ENCODE measurements at regions not wholly inside any gene's neighbourhood (a gene's known extent, or its start where the extent isn't known, plus 50 kb on each side); places are given as distances from the start of the nearest gene placed in this dataset.

DNA sequence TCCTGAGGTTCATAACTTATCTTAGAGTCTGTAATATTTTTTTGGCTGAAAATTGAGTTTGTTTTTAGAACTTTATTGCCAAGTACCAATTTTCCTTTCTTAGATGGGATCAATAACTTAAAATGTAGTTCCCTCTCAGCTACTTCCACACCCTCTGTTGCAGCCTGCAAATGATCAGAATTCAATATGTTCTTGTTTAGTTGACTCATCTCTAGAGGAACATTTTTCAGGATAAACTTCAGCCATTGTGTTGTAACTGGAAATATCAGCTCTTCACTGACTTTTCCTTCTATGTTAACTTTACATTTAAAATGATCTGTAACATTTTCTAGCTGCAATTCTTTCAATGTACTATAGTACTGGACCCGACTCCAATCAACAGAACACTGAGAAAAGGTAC, 115.7 kb downstream of the ESM1 start:
- H3K27me3 Mint-ChIP-seq (ENCODE audit: insufficient read depth, low read depth, poor library complexity): peaks cover 2% of the 10 kb centered on the region
- Histone ChIP-seq H3K4me1 (ENCODE audit: insufficient read depth) (peaks cover 11% of the 10 kb centered on the region; the same call in 1 of the 2 replicates), H3K79me2 (replicated peaks; ENCODE audit: insufficient read depth) (no peaks in the 10 kb centered on the region), H4K20me1 (replicated peaks; ENCODE audit: insufficient read depth) (no peaks in the 10 kb centered on the region), H2AFZ (no peak overlapping the region), H3K36me3 (ENCODE audit: insufficient read depth) (no peaks in the 10 kb centered on the region), H3F3A (replicated peaks; ENCODE audit: low read depth) (no peaks in the 10 kb centered on the region), H3K27ac (ENCODE audit: low read depth) (no peak overlapping the region), H3K27me3 (ENCODE audit: insufficient read depth) (no peaks in the 10 kb centered on the region), H3K9me2 (ENCODE audit: insufficient read depth) (0 out of 2 replicates have a peak, but pooled peaks cover 4% of the 10 kb centered on the region), H3K4me2 (no peak overlapping the region), H3K4me3 (no peak overlapping the region)
- ATAC-seq (no peak), DNase-seq (ENCODE audit: low spot score) (no peak)
- no peaks in the 10 kb centered on the region for H3K9me3 Mint-ChIP-seq
- H3K4me3 Mint-ChIP-seq: no peak overlapping the region
- no peak for TF ChIP-seq ZNF462 (CRISPR knock-in tag; IDR thresholded peaks at IDR 0.05)
- TF ChIP-seq, protein P1, sequence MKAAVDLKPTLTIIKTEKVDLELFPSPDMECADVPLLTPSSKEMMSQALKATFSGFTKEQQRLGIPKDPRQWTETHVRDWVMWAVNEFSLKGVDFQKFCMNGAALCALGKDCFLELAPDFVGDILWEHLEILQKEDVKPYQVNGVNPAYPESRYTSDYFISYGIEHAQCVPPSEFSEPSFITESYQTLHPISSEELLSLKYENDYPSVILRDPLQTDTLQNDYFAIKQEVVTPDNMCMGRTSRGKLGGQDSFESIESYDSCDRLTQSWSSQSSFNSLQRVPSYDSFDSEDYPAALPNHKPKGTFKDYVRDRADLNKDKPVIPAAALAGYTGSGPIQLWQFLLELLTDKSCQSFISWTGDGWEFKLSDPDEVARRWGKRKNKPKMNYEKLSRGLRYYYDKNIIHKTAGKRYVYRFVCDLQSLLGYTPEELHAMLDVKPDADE (IDR thresholded peaks at IDR 0.05): no peak
- TF ChIP-seq EZH2phosphoT487 (IDR thresholded peaks at IDR 0.05; ENCODE audit: unreplicated experiment): no peak
- TF ChIP-seq CREB1 (CRISPR knock-in tag; IDR thresholded peaks at IDR 0.05; ENCODE audit: low read depth): no peak
- TF ChIP-seq, protein P2, sequence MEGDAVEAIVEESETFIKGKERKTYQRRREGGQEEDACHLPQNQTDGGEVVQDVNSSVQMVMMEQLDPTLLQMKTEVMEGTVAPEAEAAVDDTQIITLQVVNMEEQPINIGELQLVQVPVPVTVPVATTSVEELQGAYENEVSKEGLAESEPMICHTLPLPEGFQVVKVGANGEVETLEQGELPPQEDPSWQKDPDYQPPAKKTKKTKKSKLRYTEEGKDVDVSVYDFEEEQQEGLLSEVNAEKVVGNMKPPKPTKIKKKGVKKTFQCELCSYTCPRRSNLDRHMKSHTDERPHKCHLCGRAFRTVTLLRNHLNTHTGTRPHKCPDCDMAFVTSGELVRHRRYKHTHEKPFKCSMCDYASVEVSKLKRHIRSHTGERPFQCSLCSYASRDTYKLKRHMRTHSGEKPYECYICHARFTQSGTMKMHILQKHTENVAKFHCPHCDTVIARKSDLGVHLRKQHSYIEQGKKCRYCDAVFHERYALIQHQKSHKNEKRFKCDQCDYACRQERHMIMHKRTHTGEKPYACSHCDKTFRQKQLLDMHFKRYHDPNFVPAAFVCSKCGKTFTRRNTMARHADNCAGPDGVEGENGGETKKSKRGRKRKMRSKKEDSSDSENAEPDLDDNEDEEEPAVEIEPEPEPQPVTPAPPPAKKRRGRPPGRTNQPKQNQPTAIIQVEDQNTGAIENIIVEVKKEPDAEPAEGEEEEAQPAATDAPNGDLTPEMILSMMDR (conservative IDR thresholded peaks at IDR 0.05; ENCODE audit: low read depth in 2 of 2): no peak
- no peak for TF ChIP-seq REST (IDR thresholded peaks at IDR 0.05; ENCODE audit: unreplicated experiment)
- no peak for TF ChIP-seq ZNF114 (CRISPR knock-in tag; IDR thresholded peaks at IDR 0.05)
- TF ChIP-seq STAT1 (IDR thresholded peaks at IDR 0.05; ENCODE audit: unreplicated experiment): no peak
- no peak for TF ChIP-seq POLR2AphosphoS5 (IDR thresholded peaks at IDR 0.05; ENCODE audit: low read depth)
- TF ChIP-seq ZNF331 (CRISPR knock-in tag; IDR thresholded peaks at IDR 0.05; ENCODE audit: low read depth): no peak
- no peak for TF ChIP-seq EZH2 (IDR thresholded peaks at IDR 0.05; ENCODE audit: low read depth, unreplicated experiment)
- no peak for TF ChIP-seq NANOG (IDR thresholded peaks at IDR 0.05; ENCODE audit: borderline replicate concordance)
- no peak for TF ChIP-seq JUNB (IDR thresholded peaks at IDR 0.05; ENCODE audit: unreplicated experiment)
- peaks cover 14% of the 10 kb centered on the region for H3K4me1 Mint-ChIP-seq
- no peak overlapping the region for H3K27ac Mint-ChIP-seq
- no peaks in the 10 kb centered on the region for H3K36me3 Mint-ChIP-seq (ENCODE audit: low read depth)

All from GM23338 (cell line).